ENCODE measurements at regions not wholly inside any gene's neighbourhood (a gene's known extent, or its start where the extent isn't known, plus 50 kb on each side); places are given as distances from the start of the nearest gene placed in this dataset.

GRCh38 chr5:165616490-165617405 lies 2111.3 kb downstream of the MAT2B start:
- DNase-seq (ENCODE audit: low read depth, low spot score), result peak; percentile 66

- no peak for DNase-seq (ENCODE audit: low read depth, low spot score)
Measured at GRCh38 chr5:165617491-165617890, 2112.1 kb downstream of the MAT2B start.

- DNase-seq (ENCODE audit: low read depth, low spot score), result peak; percentile 22
Measured at GRCh38 chr5:165620394-165620793, 2115.0 kb downstream of the MAT2B start.

GRCh38 chr5:165622864-165623536 lies 2117.6 kb downstream of the MAT2B start:
- DNase-seq (ENCODE audit: low read depth, low spot score), result no peak

- DNase-seq (ENCODE audit: low read depth, low spot score), result no peak
Measured at GRCh38 chr5:165624166-165624946, 2118.9 kb downstream of the MAT2B start.

GRCh38 chr5:165626161-165626560 lies 2120.7 kb downstream of the MAT2B start:
- no peak for DNase-seq (ENCODE audit: low read depth, low spot score)

GRCh38 chr5:165627548-165628170 lies 2122.2 kb downstream of the MAT2B start:
- DNase-seq (ENCODE audit: low read depth, low spot score), result no peak

- peak; percentile 87 for DNase-seq (ENCODE audit: low read depth, low spot score)
Measured at GRCh38 chr5:165630261-165630778, 2124.9 kb downstream of the MAT2B start.

- no peak for DNase-seq (ENCODE audit: low read depth, low spot score)
Measured at GRCh38 chr5:165631235-165631634, 2125.8 kb downstream of the MAT2B start.

- DNase-seq (ENCODE audit: low read depth, low spot score), result no peak
Measured at GRCh38 chr5:165642366-165642765, 2136.9 kb downstream of the MAT2B start.

GRCh38 chr5:165665735-165666400 lies 2160.4 kb downstream of the MAT2B start:
- no peak for DNase-seq (ENCODE audit: low read depth, low spot score)

- peak; percentile 40 for DNase-seq (ENCODE audit: low read depth, low spot score)
Measured at GRCh38 chr5:165673499-165673898, 2168.1 kb downstream of the MAT2B start.

GRCh38 chr5:165695796-165696195 lies 2190.4 kb downstream of the MAT2B start:
- no peak for DNase-seq (ENCODE audit: low read depth, low spot score)

- DNase-seq (ENCODE audit: low read depth, low spot score), result no peak
Measured at GRCh38 chr5:165705960-165706359, 2200.5 kb downstream of the MAT2B start.

GRCh38 chr5:165712011-165712410 lies 2206.6 kb downstream of the MAT2B start:
- no peak for DNase-seq (ENCODE audit: low read depth, low spot score)

- DNase-seq (ENCODE audit: low read depth, low spot score), result peak; percentile 13
Measured at GRCh38 chr5:165714598-165714997, 2209.2 kb downstream of the MAT2B start.

GRCh38 chr5:165720901-165721300 lies 2215.5 kb downstream of the MAT2B start:
- no peak for DNase-seq (ENCODE audit: low read depth, low spot score)

GRCh38 chr5:165722401-165722800 lies 2217.0 kb downstream of the MAT2B start:
- DNase-seq (ENCODE audit: low read depth, low spot score), result no peak

- DNase-seq (ENCODE audit: low read depth, low spot score), result no peak
Measured at GRCh38 chr5:165723931-165724330, 2218.5 kb downstream of the MAT2B start.

- DNase-seq (ENCODE audit: low read depth, low spot score), result no peak
Measured at GRCh38 chr5:165728425-165728824, 2223.0 kb downstream of the MAT2B start.

- no peak for DNase-seq (ENCODE audit: low read depth, low spot score)
Measured at GRCh38 chr5:165735388-165735787, 2230.0 kb downstream of the MAT2B start.
